HepG2 (cell line): ENCODE measurements at regions not wholly inside any gene's neighbourhood (a gene's known extent, or its start where the extent isn't known, plus 50 kb on each side); places are given as distances from the start of the nearest gene placed in this dataset.

Source experiments
- DMTF1 ChIP-seq: sonication (generic); formaldehyde crosslinking; IDR thresholded peaks from 2 replicates; pipeline ENCODE4 v1.4.0; 2020; ENCODE audit warnings: mild to moderate bottlenecking, missing genetic modification reagents
- FOXM1 ChIP-seq: sonication (generic); formaldehyde crosslinking; IDR thresholded peaks from 2 replicates; pipeline ENCODE4 v1.5.0; 2020; ENCODE audit warnings: missing genetic modification reagents
- IKZF1 ChIP-seq: fragments of 450-650 bp; IDR thresholded peaks from 2 replicates; pipeline ENCODE4 v1.7.1; 2016
- JUND ChIP-seq: sonication (generic); formaldehyde crosslinking; IDR thresholded peaks from 2 replicates; pipeline ENCODE4 v1.8.0; 2022; ENCODE audit warnings: mild to moderate bottlenecking, missing genetic modification reagents
- KIAA2018 ChIP-seq: sonication (generic); formaldehyde crosslinking; IDR thresholded peaks from 2 replicates; pipeline ENCODE4 v1.5.0; 2020; ENCODE audit warnings: mild to moderate bottlenecking, missing genetic modification reagents, borderline replicate concordance
- MBNL3 ChIP-seq: fragments of 250-450 bp; sonication (Bioruptor Pico); conservative IDR thresholded peaks from 2 replicates; pipeline ENCODE4 v1.8.0; 2022; ENCODE audit warnings: mild to moderate bottlenecking, inconsistent platforms
- PHB2 ChIP-seq: fragments of 450-650 bp; IDR thresholded peaks from 2 replicates; pipeline ENCODE4 v1.6.1; 2018; ENCODE audit not compliant: partially characterized antibody
- POLR2A ChIP-seq, 2 experiments: IDR thresholded peaks; 2 replicates each; pipeline ENCODE4 v1.6.1; 2011; ENCODE audit warnings: low read depth in 2 of 2, low read length in 2 of 2, mild to moderate bottlenecking in 1 of 2, moderate library complexity in 1 of 2; ENCODE audit not compliant: insufficient read depth in 1 of 2
- SRF ChIP-seq: IDR thresholded peaks from 2 replicates; pipeline ENCODE4 v1.6.1; 2011; ENCODE audit warnings: mild to moderate bottlenecking, low read depth, low read length, moderate library complexity
- STAT5B ChIP-seq: sonication (generic); formaldehyde crosslinking; IDR thresholded peaks from 2 replicates; pipeline ENCODE4 v1.4.0; 2020; ENCODE audit warnings: missing genetic modification reagents
- STAT6 ChIP-seq: sonication (generic); formaldehyde crosslinking; IDR thresholded peaks from 2 replicates; pipeline ENCODE4 v1.4.0; 2020; ENCODE audit warnings: missing genetic modification reagents, mild to moderate bottlenecking, borderline replicate concordance

- no peak for TF ChIP-seq MBNL3 (CRISPR knock-in tag)
- no peak for TF ChIP-seq POLR2A (IDR thresholded peaks at IDR 0.05; ENCODE audit: insufficient read depth in 1 of 2, low read depth in 2 of 2, low read length in 2 of 2)
- no peak for TF ChIP-seq STAT6 (CRISPR knock-in tag)
- TF ChIP-seq JUND (CRISPR knock-in tag): no peak
- no peak for TF ChIP-seq SRF
- TF ChIP-seq KIAA2018 (CRISPR knock-in tag): no peak
- TF ChIP-seq PHB2: no peak
- no peak for TF ChIP-seq IKZF1
- no peak for TF ChIP-seq FOXM1 (CRISPR knock-in tag)
- no peak for TF ChIP-seq DMTF1
- TF ChIP-seq STAT5B: no peak
Measured at GRCh38 chr2:59012971-59013370, 771.8 kb upstream of the FANCL start.
